Panc1 (cell line): ENCODE measurements at regions not wholly inside any gene's neighbourhood (a gene's known extent, or its start where the extent isn't known, plus 50 kb on each side); places are given as distances from the start of the nearest gene placed in this dataset.
"Not testable (repeated sequence)": the region's sequence is repeated elsewhere in the genome, so short reads cannot be mapped to it uniquely, and the experiment has no call there.

Experiments
- ATAC-seq: fragments of 200-7000 bp; cut with Tn5 transposase; 2 replicates; pipeline ENCODE4 v1.9.1; 2020; ENCODE audit warnings: mild to moderate bottlenecking, moderate library complexity
- BruUV-seq: library from RNA; stranded (reverse); fragments of 400-500 nt; replicated peaks from 2 replicates; lab custom pipeline; 2021; lab: Mats Ljungman, UMichigan
- CTCF ChIA-PET: fragments of 300-600 bp; sonication (Branson Sonifier 250); formaldehyde crosslinking; loops from one replicate; lab custom pipeline; 2022; ENCODE audit warnings: antibody characterized with exemption; lab: Charles Lee
- POLR2A ChIA-PET: fragments of 300-600 bp; sonication (Branson Sonifier 250); formaldehyde crosslinking; loops from one replicate; lab custom pipeline; 2022; ENCODE audit warnings: antibody characterized with exemption; lab: Charles Lee
- DNase-seq: peaks from one replicate; pipeline ENCODE4 v3.0.0-alpha.2; 2010; ENCODE audit warnings: low read depth, low spot score
- H3K27ac ChIP-seq: 2 replicates; pipeline ENCODE4 v1.5.1; 2011; ENCODE audit warnings: mild to moderate bottlenecking, low read length, inconsistent platforms
- H3K27me3 ChIP-seq: fragments of 200-500 bp; sonication (Bioruptor generic); 2 replicates; pipeline ENCODE4 v1.6.0; 2014; ENCODE audit warnings: low read length, inconsistent platforms; ENCODE audit not compliant: control insufficient read depth, insufficient read depth
- H3K36me3 ChIP-seq: fragments of 200-500 bp; sonication (Bioruptor generic); 2 replicates; pipeline ENCODE4 v1.5.1; 2014; ENCODE audit warnings: inconsistent platforms, mild to moderate bottlenecking, low read length, moderate library complexity; ENCODE audit not compliant: control insufficient read depth, insufficient read depth
- H3K4me1 ChIP-seq: 2 replicates; pipeline ENCODE4 v1.5.1; 2011; ENCODE audit warnings: inconsistent platforms, mild to moderate bottlenecking, low read length, moderate library complexity; ENCODE audit not compliant: control insufficient read depth, insufficient read depth
- H3K4me3 ChIP-seq, 2 experiments: 2 replicates each; pipeline ENCODE4 v1.5.1; 2011 to 2012; ENCODE audit warnings: low read depth in 2 of 2, low read length in 2 of 2, mild to moderate bottlenecking in 2 of 2, inconsistent platforms in 1 of 2, moderate library complexity in 1 of 2
- H3K9me3 ChIP-seq: fragments of 200-500 bp; sonication (Bioruptor generic); 2 replicates; pipeline ENCODE4 v1.5.1; 2014; ENCODE audit warnings: low read depth, mild to moderate bottlenecking, inconsistent platforms, low read length, moderate library complexity; ENCODE audit not compliant: control insufficient read depth, insufficient read depth
- SIN3A ChIP-seq: IDR thresholded peaks from 2 replicates; pipeline ENCODE4 v1.6.1; 2012; ENCODE audit warnings: low read depth, mild to moderate bottlenecking, low read length, moderate library complexity, borderline replicate concordance; ENCODE audit not compliant: insufficient read depth
- TCF7L2 ChIP-seq: IDR thresholded peaks from 2 replicates; pipeline ENCODE4 v1.6.1; 2011; ENCODE audit warnings: mild to moderate bottlenecking, low read depth, low read length, inconsistent platforms
- in situ Hi-C: cut with HindIII; loops from 2 replicates; pipeline ENCODE4 v1.10.0; 2016; ENCODE audit warnings: low sequenced_read_pairs, low pct_unique_long_range_greater_than_20kb
- intact Hi-C: fragments of 100-400 bp; cut with micrococcal nuclease; formaldehyde crosslinking; loops from one replicate; pipeline ENCODE4 v1.10.0; 2022; ENCODE audit not compliant: unreplicated experiment
- TF ChIP-seq, protein P1 (sequence below): fragments of 450-650 bp; IDR thresholded peaks from 2 replicates; pipeline ENCODE4 v1.5.1; 2017; ENCODE audit warnings: mild to moderate bottlenecking

DNA sequence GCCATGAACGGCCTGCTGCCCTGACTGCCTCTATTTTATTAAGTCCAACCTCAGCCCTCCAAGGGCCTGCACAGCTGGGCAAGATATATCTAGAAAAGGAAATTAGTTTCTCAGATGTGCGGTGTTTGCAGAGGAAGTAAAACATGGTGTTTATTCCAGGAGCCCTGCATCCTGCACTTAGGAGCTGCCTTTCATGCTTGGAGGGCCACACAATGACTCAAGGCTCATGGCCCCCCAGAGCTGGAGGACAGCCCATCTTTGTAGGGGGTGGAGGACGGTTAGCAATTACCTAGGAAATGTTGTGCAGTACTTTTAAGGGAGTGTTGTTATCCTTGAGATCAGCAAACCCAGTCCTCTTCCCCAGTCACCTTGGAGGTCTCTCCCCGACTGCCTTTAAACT lies 80.5 kb downstream of the COPRS start:
- ChIA-PET POLR2A (no interaction called here), CTCF (no interaction called here)
- TF ChIP-seq TCF7L2 (no peak), SIN3A (no peak)
- TF ChIP-seq, protein P1, sequence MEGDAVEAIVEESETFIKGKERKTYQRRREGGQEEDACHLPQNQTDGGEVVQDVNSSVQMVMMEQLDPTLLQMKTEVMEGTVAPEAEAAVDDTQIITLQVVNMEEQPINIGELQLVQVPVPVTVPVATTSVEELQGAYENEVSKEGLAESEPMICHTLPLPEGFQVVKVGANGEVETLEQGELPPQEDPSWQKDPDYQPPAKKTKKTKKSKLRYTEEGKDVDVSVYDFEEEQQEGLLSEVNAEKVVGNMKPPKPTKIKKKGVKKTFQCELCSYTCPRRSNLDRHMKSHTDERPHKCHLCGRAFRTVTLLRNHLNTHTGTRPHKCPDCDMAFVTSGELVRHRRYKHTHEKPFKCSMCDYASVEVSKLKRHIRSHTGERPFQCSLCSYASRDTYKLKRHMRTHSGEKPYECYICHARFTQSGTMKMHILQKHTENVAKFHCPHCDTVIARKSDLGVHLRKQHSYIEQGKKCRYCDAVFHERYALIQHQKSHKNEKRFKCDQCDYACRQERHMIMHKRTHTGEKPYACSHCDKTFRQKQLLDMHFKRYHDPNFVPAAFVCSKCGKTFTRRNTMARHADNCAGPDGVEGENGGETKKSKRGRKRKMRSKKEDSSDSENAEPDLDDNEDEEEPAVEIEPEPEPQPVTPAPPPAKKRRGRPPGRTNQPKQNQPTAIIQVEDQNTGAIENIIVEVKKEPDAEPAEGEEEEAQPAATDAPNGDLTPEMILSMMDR: no peak
- in situ Hi-C loops: no loop called here
- Histone ChIP-seq H3K4me3 (no peak overlapping the region), H3K4me1 (no peaks in the 10 kb centered on the region), H3K36me3 (no peaks in the 10 kb centered on the region), H3K27me3 (no peaks in the 10 kb centered on the region), H3K27ac (no peak overlapping the region), H3K9me3 (no peaks in the 10 kb centered on the region)
- DNase-seq (no peak), ATAC-seq (no peak)
- intact Hi-C loops: no loop called here
- no TSS peak for BruUV-seq

- intact Hi-C loops, DNase-seq, in situ Hi-C loops, CTCF ChIA-PET, H3K36me3 ChIP-seq, H3K4me3 ChIP-seq, H3K9me3 ChIP-seq, H3K4me1 ChIP-seq, ATAC-seq, H3K27me3 ChIP-seq, POLR2A ChIA-PET, H3K27ac ChIP-seq, BruUV-seq: not testable (repeated sequence)
Observed at GRCh38 chr17:31771328-31771727, 87.7 kb downstream of the COPRS start.

- H3K4me1 ChIP-seq, BruUV-seq, in situ Hi-C loops, H3K9me3 ChIP-seq, POLR2A ChIA-PET, H3K36me3 ChIP-seq, DNase-seq, intact Hi-C loops, H3K27ac ChIP-seq, ATAC-seq, H3K4me3 ChIP-seq, CTCF ChIA-PET, H3K27me3 ChIP-seq: not testable (repeated sequence)
Observed at GRCh38 chr17:31770501-31770900, 88.5 kb downstream of the COPRS start.

DNA sequence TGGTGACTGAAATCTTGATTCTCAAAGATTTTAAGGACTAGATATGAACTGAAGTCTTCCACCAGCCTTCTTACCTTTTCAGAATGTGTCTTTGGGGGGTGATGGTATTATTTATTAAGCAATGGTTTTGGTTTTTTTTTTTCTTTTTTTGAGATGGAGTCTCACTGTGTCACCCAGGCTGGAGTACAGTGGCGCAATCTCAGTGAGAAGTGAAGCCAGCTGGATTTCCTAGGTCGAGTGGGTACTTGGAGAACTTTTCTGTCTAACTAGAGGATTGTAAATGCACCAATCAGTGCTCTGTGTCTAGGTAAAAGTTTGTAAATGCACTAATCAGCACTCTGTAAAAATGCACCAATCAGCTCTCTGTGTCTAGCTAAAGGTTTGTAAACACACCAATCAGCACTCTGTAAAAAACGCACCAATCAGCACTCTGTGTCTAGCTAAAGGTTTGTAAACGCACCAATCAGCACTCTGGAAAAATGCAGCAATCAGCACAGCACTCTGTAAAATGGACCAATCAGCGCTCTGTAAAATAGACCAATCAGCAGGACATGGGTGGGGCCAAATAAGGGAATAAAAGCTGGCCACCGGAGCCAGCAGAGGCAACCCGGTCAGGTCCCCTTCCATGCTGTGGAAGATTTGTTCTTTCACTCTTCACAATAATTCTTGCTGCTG lies 97.1 kb downstream of the COPRS start:
- ATAC-seq, H3K4me1 ChIP-seq, H3K27me3 ChIP-seq, H3K4me3 ChIP-seq, POLR2A ChIA-PET, H3K36me3 ChIP-seq, in situ Hi-C loops, DNase-seq, H3K9me3 ChIP-seq, intact Hi-C loops, BruUV-seq, H3K27ac ChIP-seq, CTCF ChIA-PET: not testable (repeated sequence)
